T-helper 2 cell (primary cell): ENCODE measurements at regions not wholly inside any gene's neighbourhood (a gene's known extent, or its start where the extent isn't known, plus 50 kb on each side); places are given as distances from the start of the nearest gene placed in this dataset.
"Not testable (repeated sequence)": the region's sequence is repeated elsewhere in the genome, so short reads cannot be mapped to it uniquely, and the experiment has no call there.

Experiments
- DNase-seq, 5 experiments: peaks; one replicate each; pipeline versions ENCODE4 v3.0.0 to v3.0.0-alpha.2; 2012 to 2022

- DNase-seq = no peak
Observed at GRCh38 chr3:95586754-95587153, 1227.6 kb upstream of the EPHA6 start.

DNA sequence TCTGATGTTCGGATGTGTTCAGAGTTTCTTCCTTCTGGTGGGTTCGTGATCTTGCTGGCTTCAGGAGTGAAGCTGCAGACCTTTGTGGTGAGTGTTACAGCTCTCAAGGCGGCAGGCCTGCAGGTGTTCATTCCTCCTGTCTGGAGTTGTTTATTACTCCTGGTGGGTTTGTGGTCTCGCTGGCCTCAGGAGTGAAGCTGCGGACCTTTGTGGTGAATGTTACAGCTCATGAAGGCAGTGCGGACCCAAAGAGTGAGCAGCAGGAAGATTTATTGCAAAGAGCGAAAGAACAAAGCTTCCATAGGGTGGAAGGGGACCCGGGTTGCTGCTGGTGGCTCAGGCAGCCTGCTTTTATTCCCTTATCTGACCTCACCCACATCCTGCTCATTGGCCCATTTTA is 1226.8 kb upstream of the EPHA6 start:
- not testable (repeated sequence) for DNase-seq

- no peak for DNase-seq
Observed at GRCh38 chr3:95588473-95588872, 1225.9 kb upstream of the EPHA6 start.

DNA sequence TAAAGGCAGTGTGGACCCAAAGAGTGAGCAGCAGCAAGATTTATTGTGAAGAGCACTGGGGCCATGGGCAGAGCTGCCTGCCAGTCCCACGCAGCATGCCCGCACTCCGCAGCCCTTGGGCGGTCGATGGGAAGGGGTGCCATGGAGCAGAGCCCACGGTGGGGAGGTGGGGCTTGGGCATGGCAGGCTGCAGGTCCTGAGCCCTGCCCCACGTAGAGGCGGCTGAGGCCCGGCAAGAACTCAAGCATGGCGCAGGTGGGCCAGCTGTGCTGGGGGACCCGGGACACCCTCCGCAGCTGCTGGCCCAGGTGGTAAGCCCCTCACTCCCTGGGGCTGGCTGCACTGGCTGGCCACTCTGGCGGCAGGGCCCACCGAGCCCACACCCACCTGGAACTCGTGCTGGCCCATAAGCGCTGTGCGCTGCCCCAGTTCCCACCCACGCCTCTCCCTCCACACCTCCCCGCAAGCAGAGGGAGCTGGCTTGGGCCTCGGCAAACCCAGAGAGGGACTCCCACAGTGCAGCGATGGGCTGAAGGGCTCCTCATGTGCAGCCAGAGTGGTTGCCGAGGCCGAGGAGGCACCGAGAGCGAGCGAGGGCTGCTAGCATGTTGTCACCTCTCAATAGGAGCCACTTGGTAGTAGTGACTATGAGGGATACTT is 1218.8 kb upstream of the EPHA6 start:
- DNase-seq = no peak

GRCh38 chr3:95607926-95608325 is 1206.5 kb upstream of the EPHA6 start:
- DNase-seq = no peak

GRCh38 chr3:95609411-95609810 is 1205.0 kb upstream of the EPHA6 start:
- no peak for DNase-seq

DNA sequence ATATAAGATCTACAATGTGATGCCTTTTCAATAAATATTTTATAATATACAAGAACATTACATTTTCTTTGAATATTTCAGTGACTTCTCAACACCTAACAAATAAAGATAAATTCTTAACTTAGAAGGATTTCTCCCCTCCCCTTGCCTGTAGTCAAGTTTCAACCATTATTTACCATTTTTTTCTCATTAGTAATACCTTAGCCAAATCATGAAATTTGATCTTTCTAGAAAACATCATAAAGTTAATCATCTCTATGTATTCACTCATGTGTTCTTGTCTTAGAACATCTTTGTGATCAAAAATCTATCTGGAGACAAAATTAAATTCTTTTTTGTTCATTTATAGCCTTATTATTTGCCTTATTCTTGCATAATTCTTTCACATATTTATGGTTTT is 1201.8 kb upstream of the EPHA6 start:
- DNase-seq = no peak

DNA sequence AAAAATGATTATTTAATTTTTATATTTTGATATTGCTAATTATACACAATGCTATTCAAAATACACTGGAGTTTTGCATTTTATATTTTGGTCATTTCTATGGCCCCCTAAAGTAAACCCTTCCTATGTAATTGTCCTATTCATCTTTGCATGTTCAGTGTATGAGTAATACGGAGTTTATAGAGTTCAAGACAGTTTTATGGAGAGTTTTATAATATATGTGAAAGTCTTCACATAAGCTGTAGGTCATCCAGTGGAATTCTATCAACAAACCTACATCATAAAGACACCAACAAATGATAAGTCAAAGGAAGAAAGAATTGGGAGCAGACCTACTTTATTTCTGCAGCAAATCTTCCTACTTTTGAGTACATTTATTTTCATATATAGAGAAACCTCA is 1200.4 kb upstream of the EPHA6 start:
- DNase-seq = no peak

DNA sequence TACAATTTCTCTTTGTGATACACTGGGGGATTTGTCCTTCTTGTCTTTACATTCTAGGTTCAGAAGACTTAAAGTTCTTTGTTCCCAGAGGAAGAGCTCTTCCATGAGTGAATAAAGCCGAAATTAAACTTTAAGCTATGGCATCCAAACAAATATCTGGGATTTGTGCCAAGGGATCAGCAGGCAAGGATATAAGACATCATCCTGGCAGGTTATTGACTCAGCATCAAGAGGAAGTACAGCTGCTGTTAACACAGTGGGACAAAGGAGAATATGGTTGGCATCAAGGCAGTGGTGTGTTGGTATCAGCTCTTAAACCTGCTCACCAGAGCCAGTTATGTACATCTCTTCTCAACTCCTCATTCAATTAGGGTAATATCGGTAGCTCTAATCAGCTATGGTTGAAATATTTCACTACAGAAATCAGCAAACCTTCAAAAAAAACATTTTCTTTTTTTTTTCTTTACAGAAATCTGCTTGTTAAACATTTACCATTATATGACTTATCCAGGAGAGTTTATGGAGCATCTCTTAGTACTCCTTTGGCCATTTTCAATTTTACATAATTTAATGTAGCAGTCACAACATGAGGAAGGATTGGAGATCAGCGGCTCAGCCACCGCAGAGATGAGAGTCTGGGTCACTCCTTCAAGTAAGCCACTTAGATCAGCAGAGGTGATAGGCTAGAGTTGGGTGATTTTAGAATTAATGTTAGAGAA is 1198.6 kb upstream of the EPHA6 start:
- DNase-seq = no peak

DNA sequence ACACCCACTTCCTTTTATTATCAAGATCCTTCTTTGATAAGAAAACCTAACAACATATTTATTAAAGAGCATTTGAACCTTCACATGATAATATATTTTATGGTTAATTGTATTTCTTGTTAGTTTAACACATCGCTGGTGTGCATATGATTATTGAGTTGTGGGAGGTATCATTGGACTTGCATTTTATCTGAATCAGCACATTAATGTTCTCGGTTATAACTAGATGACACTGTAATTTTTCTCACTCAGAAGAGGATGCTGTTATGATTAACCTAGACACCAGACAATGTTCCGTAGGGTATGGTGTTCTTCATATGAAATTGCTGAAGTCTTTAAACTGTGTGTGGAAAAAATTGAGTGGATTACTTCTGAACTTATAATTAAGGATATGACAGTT is 1188.3 kb upstream of the EPHA6 start:
- DNase-seq = no peak

DNA sequence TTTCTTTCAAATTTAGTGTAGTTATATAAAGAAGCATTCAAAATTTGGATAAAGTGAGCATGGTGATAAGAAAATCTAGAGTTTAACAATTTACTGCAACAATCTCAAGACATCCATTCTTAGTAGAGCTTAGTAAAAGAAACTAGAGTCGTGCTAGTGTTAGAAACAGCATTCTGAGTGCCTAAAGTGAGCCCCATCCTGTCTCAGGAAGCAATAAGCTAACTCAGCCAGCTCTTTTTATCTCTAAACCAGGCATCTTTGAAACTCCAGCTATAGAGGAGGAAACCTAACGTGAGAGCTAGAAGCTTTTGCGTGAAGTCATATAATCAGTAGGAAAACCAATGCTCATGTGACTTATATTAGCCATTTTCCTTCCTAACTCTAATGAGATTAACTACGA is 1187.1 kb upstream of the EPHA6 start:
- no peak for DNase-seq

DNA sequence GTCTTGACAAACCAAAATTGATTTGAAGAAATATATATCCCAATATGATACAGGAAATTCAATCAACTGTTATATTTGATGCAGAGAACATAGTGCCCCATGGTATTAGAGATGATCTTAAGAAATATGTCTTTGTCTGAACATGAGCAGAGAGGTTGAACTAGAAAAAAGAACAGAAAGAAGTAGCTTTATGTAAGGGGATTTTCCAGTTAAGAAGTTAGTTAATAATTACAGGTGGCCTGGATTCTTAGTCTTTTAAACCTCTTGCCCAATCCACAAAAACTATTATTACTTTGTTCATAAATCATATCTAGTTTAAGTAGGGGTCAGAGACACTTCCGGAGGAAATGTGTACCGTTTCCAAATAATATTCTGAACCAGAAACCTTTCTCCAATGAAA is 1186.7 kb upstream of the EPHA6 start:
- DNase-seq = no peak

DNA sequence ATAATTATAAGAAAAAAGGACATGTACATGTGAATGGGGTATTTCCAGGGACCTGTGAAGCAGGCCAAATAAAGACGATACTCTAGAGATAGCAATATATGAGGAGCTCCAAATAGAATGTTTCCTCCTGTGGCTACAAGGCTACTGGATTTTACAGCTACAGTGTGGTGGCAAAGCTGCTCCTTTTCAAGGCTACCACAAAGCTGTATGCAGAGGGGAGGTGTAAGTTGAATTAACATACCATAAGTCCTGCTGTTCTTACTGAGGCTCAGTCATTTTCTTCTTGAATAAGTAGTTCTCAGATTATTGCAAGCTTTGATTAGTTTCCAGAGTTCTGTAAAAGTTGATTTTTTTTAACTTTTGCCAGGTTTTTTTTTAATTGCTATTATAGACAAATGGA is 1184.6 kb upstream of the EPHA6 start:
- DNase-seq = no peak

DNA sequence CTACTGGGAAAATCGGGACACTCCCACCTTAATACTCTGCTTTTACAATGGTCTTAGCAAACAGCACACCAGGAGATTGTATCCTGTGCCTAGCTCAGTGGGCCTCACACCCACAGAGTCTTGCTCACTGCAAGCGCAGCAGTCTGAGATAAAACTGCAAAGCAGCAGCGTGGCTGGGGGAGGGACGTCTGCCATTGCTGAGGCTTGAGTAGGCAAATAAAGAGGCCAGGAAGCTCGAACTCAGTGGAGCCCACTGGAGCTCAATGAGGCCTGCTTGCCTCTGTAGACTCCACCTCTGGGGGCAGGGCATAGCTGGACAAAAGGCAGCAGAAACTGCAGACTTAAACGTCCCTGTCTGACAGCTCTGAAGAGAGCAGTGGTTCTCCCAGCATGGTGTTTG is 1169.1 kb upstream of the EPHA6 start:
- DNase-seq = no peak

GRCh38 chr3:95654570-95655362 is 1159.6 kb upstream of the EPHA6 start:
- no peak for DNase-seq

GRCh38 chr3:95655363-95655986 is 1158.9 kb upstream of the EPHA6 start:
- no peak for DNase-seq

GRCh38 chr3:95670765-95671164 is 1143.6 kb upstream of the EPHA6 start:
- no peak for DNase-seq

DNA sequence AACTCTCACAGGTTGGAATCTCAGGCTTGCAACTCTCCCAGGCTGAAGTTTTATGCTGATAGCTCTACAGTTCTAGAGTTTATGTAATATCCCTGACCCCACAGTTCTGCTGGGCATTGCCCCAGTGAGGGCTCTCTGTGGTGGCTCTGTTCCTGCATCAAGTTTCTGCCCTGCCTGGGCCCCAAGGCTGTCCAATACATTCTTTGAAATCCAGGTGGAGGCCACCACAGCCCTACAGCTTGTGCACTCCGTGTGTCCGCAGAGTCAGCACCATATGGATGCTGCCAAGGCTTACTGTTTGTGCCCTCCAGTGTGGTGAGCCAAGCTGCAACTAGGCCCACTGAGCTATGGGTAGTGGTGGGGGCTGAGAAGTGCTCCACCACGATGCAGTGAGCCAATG is 1141.2 kb upstream of the EPHA6 start:
- no peak for DNase-seq

DNA sequence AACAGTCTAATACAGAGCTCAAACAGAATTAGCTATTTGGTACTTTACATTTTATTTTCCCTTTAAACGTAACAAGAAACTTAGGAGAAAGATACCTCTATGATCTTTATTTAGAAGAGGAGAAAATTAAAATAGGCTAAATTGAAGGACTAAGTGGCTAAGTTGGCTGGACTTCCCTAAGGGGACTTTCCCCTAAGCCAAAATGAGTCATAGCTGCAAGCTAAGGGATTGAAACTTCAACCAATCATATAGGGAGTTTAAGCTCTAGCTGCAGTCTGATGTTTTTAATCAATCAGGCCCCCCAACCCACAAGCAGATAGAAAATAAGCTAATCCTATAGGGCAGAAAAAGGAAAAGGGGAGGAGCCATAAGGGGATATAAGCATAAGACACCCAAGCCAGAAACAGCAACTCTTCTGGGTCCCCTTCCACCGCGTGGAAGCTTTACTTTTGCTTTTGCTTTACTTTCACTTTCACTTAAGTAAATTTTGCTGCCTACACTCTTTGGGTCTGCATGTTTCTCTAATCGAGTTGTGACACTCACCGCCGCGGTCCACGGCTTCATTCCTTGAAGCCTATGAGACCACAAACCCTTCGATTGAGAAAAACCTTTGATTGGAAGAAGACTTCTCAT is 1108.5 kb upstream of the EPHA6 start:
- DNase-seq = peak in 2 of 5 experiments; percentile 20 to 63

DNA sequence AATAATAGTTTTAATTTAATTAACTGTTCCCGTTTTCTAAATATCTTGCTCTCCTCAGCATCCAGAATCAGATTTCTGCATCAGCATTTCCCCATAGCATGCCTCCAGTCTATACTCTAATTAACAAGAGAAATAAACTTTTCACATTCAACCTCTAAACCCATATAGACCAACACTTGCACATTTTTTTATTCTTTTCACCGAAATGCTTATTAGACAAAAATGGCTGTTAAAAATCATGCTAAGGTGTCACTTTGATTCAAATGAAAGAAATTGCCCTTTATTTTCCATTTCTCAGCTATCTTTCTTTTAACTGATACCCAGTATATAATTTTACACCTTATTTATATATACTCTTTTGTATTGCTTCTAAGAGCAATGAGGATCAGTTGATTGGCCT is 1107.1 kb upstream of the EPHA6 start:
- DNase-seq = no peak

GRCh38 chr3:95710684-95711083 is 1103.7 kb upstream of the EPHA6 start:
- no peak for DNase-seq

DNA sequence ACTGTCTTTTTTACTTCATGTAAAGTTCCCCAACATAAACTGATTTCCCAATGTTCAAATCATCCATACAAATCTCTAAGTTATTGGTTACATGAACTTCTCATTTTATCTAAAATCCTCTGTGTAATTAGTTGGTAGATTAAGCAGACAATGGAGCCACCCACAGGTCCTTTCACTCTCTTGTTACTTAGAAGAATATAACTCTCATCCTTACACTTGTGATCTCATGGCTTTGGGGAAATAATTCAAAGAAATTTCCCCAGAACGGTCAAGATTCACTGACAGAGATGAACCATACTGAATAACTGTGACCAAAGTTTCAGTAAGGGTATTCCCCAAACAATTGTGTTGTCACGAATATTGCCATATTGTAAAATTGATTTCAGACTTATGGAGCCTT is 1102.6 kb upstream of the EPHA6 start:
- no peak for DNase-seq

GRCh38 chr3:95715128-95715527 is 1099.3 kb upstream of the EPHA6 start:
- no peak for DNase-seq
